ENCODE measurements at regions not wholly inside any gene's neighbourhood (a gene's known extent, or its start where the extent isn't known, plus 50 kb on each side); places are given as distances from the start of the nearest gene placed in this dataset.

DNA sequence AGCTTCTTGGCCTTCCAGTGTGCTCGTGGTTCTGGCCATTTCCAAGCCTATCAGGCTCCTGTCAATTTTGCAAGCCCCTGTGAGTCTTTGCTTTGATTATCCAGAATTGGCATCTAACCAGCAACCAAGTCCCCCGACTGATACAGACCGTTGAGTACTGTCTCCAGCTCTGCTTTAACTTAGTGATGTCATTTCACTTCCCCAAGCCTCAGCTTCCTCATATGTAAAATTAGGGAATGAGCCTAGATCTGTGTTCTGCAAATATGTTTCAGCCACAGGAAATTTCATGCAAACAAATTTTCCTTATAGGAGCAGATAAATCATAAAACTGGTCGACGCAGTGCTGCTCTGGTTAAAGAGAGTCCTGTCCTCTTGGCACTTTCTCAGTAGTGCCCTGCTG, 60.1 kb upstream of the WSB1 start:
- TF ChIP-seq, protein P1, sequence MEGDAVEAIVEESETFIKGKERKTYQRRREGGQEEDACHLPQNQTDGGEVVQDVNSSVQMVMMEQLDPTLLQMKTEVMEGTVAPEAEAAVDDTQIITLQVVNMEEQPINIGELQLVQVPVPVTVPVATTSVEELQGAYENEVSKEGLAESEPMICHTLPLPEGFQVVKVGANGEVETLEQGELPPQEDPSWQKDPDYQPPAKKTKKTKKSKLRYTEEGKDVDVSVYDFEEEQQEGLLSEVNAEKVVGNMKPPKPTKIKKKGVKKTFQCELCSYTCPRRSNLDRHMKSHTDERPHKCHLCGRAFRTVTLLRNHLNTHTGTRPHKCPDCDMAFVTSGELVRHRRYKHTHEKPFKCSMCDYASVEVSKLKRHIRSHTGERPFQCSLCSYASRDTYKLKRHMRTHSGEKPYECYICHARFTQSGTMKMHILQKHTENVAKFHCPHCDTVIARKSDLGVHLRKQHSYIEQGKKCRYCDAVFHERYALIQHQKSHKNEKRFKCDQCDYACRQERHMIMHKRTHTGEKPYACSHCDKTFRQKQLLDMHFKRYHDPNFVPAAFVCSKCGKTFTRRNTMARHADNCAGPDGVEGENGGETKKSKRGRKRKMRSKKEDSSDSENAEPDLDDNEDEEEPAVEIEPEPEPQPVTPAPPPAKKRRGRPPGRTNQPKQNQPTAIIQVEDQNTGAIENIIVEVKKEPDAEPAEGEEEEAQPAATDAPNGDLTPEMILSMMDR (IDR thresholded peaks at IDR 0.05) = no peak
- no peak for TF ChIP-seq POLR2A (IDR thresholded peaks at IDR 0.05)

Data from right lobe of liver (tissue), 4 donors.